ENCODE measurements at regions not wholly inside any gene's neighbourhood (a gene's known extent, or its start where the extent isn't known, plus 50 kb on each side); places are given as distances from the start of the nearest gene placed in this dataset.

GRCh38 chr11:101182467-101182866 lies 52.9 kb upstream of the PGR start:
- H3K4me2 ChIP-seq (ENCODE audit: low read length) = no peak overlapping the region
- no peaks in the 10 kb centered on the region for H4K20me1 ChIP-seq (ENCODE audit: insufficient read depth, low read length)
- H3K9me2 ChIP-seq (ENCODE audit: low read depth, low read length) = no peaks in the 10 kb centered on the region
- no peak overlapping the region for H3K27ac ChIP-seq (ENCODE audit: low read depth, low read length, poor library complexity, severe bottlenecking)
- H3K4me1 ChIP-seq (ENCODE audit: insufficient read depth, low read length, severe bottlenecking) = no peaks in the 10 kb centered on the region
- H3K36me3 ChIP-seq (ENCODE audit: insufficient read depth, low read length) = no peaks in the 10 kb centered on the region
- H3F3A ChIP-seq (ENCODE audit: insufficient read depth, low read length) = no peaks in the 10 kb centered on the region
- H3K9me3 ChIP-seq (ENCODE audit: low read length) = no peaks in the 10 kb centered on the region
- no peak for TF ChIP-seq EZH2 (IDR thresholded peaks at IDR 0.05; ENCODE audit: borderline replicate concordance, low read length)
- TF ChIP-seq CTCF (IDR thresholded peaks at IDR 0.05; ENCODE audit: low read length) = no peak
- no peaks in the 10 kb centered on the region for H3K79me2 ChIP-seq (ENCODE audit: insufficient read depth, low read length)
- no peaks in the 10 kb centered on the region for H3K27me3 ChIP-seq (ENCODE audit: insufficient read depth, low read length)
- H3K9ac ChIP-seq (ENCODE audit: low read length) = no peak overlapping the region
- H3K4me3 ChIP-seq (ENCODE audit: low read depth, low read length, poor library complexity, severe bottlenecking) = no peak overlapping the region
- H2AFZ ChIP-seq (ENCODE audit: low read length) = no peak overlapping the region

DNA sequence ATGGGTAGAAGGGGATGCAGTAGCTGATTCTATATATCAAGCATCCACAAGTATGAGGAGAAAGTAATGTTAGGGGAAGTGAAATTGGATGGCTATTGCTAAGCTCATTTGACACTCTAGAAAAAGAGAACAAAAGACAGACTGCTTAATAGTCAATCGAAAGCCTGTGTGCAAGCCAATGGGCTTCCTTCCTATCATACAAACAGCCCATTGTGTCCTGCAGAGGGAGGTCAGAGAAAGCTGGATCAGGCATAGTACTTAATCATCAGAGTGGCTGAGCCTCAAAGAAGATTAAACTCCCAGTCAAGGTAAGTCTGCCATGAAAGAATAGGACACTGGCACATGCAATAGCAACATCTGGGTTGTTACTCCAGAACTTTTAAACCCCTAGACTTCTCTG lies 50.9 kb upstream of the PGR start:
- Histone ChIP-seq H3K4me2 (ENCODE audit: low read length) (no peak overlapping the region), H2AFZ (ENCODE audit: low read length) (no peak overlapping the region), H3K27ac (ENCODE audit: low read depth, low read length, poor library complexity, severe bottlenecking) (no peak overlapping the region), H3K9me2 (ENCODE audit: low read depth, low read length) (no peaks in the 10 kb centered on the region), H3K27me3 (ENCODE audit: insufficient read depth, low read length) (no peaks in the 10 kb centered on the region), H3K9me3 (ENCODE audit: low read length) (no peaks in the 10 kb centered on the region), H3K9ac (ENCODE audit: low read length) (no peak overlapping the region), H3K36me3 (ENCODE audit: insufficient read depth, low read length) (no peaks in the 10 kb centered on the region), H3K4me1 (ENCODE audit: insufficient read depth, low read length, severe bottlenecking) (no peaks in the 10 kb centered on the region), H3K79me2 (ENCODE audit: insufficient read depth, low read length) (no peaks in the 10 kb centered on the region), H3K4me3 (ENCODE audit: low read depth, low read length, poor library complexity, severe bottlenecking) (no peak overlapping the region), H4K20me1 (ENCODE audit: insufficient read depth, low read length) (no peaks in the 10 kb centered on the region), H3F3A (ENCODE audit: insufficient read depth, low read length) (no peaks in the 10 kb centered on the region)
- no peak for TF ChIP-seq CTCF (IDR thresholded peaks at IDR 0.05; ENCODE audit: low read length)
- TF ChIP-seq EZH2 (IDR thresholded peaks at IDR 0.05; ENCODE audit: borderline replicate concordance, low read length) = no peak
